ENCODE measurements at regions not wholly inside any gene's neighbourhood (a gene's known extent, or its start where the extent isn't known, plus 50 kb on each side); places are given as distances from the start of the nearest gene placed in this dataset.

DNA sequence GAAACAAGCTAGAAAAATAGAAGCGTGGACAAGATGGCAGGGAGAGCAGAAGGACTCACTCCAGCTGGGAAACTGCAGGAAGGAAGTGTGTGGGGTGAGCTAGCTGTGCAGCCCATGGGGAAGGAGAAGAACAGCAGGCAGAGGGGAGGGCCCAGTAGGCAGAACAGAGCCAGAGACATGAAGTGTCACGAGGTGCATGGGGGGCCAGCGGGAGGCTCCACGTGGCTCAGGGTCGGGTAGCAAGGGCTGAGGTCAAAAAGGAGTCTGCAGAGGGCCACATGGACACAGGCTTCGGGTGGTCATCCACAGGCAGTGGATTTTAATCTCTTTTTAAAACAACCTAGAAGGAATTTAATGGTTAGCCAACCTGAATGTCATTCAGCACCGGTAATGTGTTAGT lies 669.0 kb downstream of the BCL11B start:
- Histone ChIP-seq H3K36me3 (ENCODE audit: control insufficient read depth in 3 of 3, insufficient read depth in 3 of 3, low read length in 3 of 3) (no peaks in the 10 kb centered on the region), H3K27ac (ENCODE audit: low read depth, low read length) (no peak overlapping the region), H3K4me3 (ENCODE audit: low read length in 3 of 3) (no peak overlapping the region), H3K4me1 (ENCODE audit: control insufficient read depth in 3 of 3, insufficient read depth in 3 of 3, low read length in 3 of 3) (no peaks in the 10 kb centered on the region), H3K27me3 (ENCODE audit: control insufficient read depth in 3 of 3, insufficient read depth in 3 of 3, low read length in 3 of 3) (no peaks in the 10 kb centered on the region), H3K9ac (ENCODE audit: low read depth in 1 of 3, low read length in 3 of 3) (no peak overlapping the region), H3K9me3 (ENCODE audit: control insufficient read depth in 3 of 3, low read length in 3 of 3) (no peaks in the 10 kb centered on the region)

DNA sequence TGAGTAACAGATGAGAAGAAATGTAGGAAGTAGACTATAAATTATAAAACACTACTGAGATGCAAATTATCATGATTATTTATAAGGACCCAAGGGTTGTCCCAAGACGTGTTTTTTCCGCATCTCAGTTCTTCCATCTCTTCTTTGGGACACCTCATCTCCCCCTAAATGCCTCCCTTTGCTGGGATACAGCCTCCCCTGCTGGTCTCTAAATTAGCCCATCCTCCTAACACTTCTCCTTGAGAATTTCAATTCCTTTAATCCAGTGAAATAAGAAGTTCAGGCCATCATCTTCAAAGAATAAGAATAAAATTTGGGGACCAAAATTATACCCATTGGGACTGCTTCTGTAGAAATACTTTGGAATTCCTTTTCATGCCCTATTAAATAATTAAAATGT lies 667.0 kb downstream of the BCL11B start:
- Histone ChIP-seq H3K27ac (ENCODE audit: low read depth, low read length) (no peak overlapping the region), H3K4me3 (ENCODE audit: low read length in 3 of 3) (no peak overlapping the region), H3K36me3 (ENCODE audit: control insufficient read depth in 3 of 3, insufficient read depth in 3 of 3, low read length in 3 of 3) (no peaks in the 10 kb centered on the region), H3K9ac (ENCODE audit: low read depth in 1 of 3, low read length in 3 of 3) (no peak overlapping the region), H3K9me3 (ENCODE audit: control insufficient read depth in 3 of 3, low read length in 3 of 3) (no peaks in the 10 kb centered on the region), H3K27me3 (ENCODE audit: control insufficient read depth in 3 of 3, insufficient read depth in 3 of 3, low read length in 3 of 3) (no peaks in the 10 kb centered on the region), H3K4me1 (ENCODE audit: control insufficient read depth in 3 of 3, insufficient read depth in 3 of 3, low read length in 3 of 3) (no peaks in the 10 kb centered on the region)

- Histone ChIP-seq H3K27me3 (ENCODE audit: control insufficient read depth in 3 of 3, insufficient read depth in 3 of 3, low read length in 3 of 3) (no peaks in the 10 kb centered on the region), H3K36me3 (ENCODE audit: control insufficient read depth in 3 of 3, insufficient read depth in 3 of 3, low read length in 3 of 3) (no peaks in the 10 kb centered on the region), H3K4me3 (ENCODE audit: low read length in 3 of 3) (no peak overlapping the region), H3K9me3 (ENCODE audit: control insufficient read depth in 3 of 3, low read length in 3 of 3) (no peaks in the 10 kb centered on the region), H3K27ac (ENCODE audit: low read depth, low read length) (no peak overlapping the region), H3K4me1 (ENCODE audit: control insufficient read depth in 3 of 3, insufficient read depth in 3 of 3, low read length in 3 of 3) (no peaks in the 10 kb centered on the region), H3K9ac (ENCODE audit: low read depth in 1 of 3, low read length in 3 of 3) (no peak overlapping the region)
These were observed 665.9 kb downstream of the BCL11B start for GRCh38 chr14:98606041-98606640.

DNA sequence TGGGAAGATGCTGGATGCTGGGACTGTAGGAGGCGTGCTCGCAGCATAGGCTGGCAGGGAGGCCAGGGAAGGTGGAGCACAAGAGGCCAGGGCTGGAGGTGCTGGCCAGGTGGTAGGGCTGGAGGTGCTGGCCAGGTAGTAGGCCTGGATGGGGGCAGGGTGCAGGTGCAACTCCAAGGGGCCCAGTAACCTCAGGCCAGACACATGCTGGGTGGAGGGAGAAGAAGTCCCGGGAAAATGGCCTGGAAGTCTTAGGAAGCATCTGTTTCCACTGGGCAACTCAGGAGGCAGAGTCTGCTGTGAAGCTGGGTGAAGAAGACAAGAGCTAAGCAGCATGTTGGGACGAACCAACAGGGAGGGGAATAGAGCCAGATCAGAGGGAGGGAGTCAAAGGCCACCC lies 665.2 kb downstream of the BCL11B start:
- no peaks in the 10 kb centered on the region for H3K27me3 ChIP-seq (ENCODE audit: control insufficient read depth in 3 of 3, insufficient read depth in 3 of 3, low read length in 3 of 3)
- H3K4me3 ChIP-seq (ENCODE audit: low read length in 3 of 3), result no peak overlapping the region
- no peaks in the 10 kb centered on the region for H3K9me3 ChIP-seq (ENCODE audit: control insufficient read depth in 3 of 3, low read length in 3 of 3)
- no peaks in the 10 kb centered on the region for H3K4me1 ChIP-seq (ENCODE audit: control insufficient read depth in 3 of 3, insufficient read depth in 3 of 3, low read length in 3 of 3)
- no peak overlapping the region for H3K27ac ChIP-seq (ENCODE audit: low read depth, low read length)
- no peaks in the 10 kb centered on the region for H3K36me3 ChIP-seq (ENCODE audit: control insufficient read depth in 3 of 3, insufficient read depth in 3 of 3, low read length in 3 of 3)
- H3K9ac ChIP-seq (ENCODE audit: low read depth in 1 of 3, low read length in 3 of 3), result no peak overlapping the region

GRCh38 chr14:98607341-98607910 lies 664.6 kb downstream of the BCL11B start:
- no peak overlapping the region for H3K27ac ChIP-seq (ENCODE audit: low read depth, low read length)
- no peaks in the 10 kb centered on the region for H3K36me3 ChIP-seq (ENCODE audit: control insufficient read depth in 3 of 3, insufficient read depth in 3 of 3, low read length in 3 of 3)
- no peak overlapping the region for H3K9ac ChIP-seq (ENCODE audit: low read depth in 1 of 3, low read length in 3 of 3)
- H3K4me1 ChIP-seq (ENCODE audit: control insufficient read depth in 3 of 3, insufficient read depth in 3 of 3, low read length in 3 of 3), result no peaks in the 10 kb centered on the region
- H3K9me3 ChIP-seq (ENCODE audit: control insufficient read depth in 3 of 3, low read length in 3 of 3), result no peaks in the 10 kb centered on the region
- no peaks in the 10 kb centered on the region for H3K27me3 ChIP-seq (ENCODE audit: control insufficient read depth in 3 of 3, insufficient read depth in 3 of 3, low read length in 3 of 3)
- no peak overlapping the region for H3K4me3 ChIP-seq (ENCODE audit: low read length in 3 of 3)

DNA sequence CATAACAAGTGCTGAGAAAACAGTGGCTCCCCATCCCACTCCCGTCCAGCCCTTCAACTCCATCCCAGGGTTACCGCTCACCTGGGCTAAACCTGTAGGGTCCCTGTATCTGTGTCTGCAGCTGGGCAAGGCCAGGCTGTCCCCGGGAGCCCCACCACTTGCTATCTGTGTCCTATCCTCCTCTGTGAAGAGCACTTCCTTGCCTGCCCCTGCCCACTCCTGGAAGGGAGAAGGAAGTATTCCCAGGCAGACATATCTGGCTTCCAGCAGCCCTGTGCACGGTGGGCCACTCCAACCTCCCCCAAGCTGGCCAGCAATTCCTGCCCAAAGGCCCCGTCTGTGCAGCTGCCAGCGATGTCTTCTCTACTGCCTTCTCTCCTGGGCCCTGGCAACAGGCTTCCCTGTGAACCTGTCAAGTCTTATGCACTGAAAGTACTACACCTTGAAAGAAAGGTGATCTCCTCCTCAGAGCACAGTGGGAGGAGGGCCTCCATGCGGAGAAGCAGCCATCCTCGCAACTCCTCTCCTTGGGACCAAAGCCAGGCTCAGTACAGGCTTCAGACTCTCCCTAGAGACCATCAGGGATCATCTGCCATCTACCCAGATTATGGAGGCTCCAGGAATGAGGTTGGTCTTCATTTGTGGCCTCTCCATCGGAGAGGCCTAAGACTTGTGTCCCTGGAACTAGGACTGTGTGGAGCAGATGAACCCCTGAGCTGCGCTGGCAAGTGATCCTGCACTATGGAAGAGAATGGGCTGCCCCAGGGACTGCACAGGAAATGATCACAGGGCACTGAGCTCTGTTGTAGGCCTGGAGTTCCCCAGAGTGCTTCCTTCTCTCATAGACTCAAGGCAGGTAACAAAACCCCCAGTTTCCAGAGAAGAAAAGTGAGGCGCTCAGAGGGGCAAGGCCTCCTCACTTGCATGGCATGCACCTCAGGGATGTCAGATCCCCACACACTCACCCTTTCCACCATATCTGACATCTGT lies 663.6 kb downstream of the BCL11B start:
- H3K9me3 ChIP-seq (ENCODE audit: control insufficient read depth in 3 of 3, low read length in 3 of 3), result no peaks in the 10 kb centered on the region
- no peaks in the 10 kb centered on the region for H3K27me3 ChIP-seq (ENCODE audit: control insufficient read depth in 3 of 3, insufficient read depth in 3 of 3, low read length in 3 of 3)
- H3K36me3 ChIP-seq (ENCODE audit: control insufficient read depth in 3 of 3, insufficient read depth in 3 of 3, low read length in 3 of 3), result no peaks in the 10 kb centered on the region
- no peak overlapping the region for H3K4me3 ChIP-seq (ENCODE audit: low read length in 3 of 3)
- H3K4me1 ChIP-seq (ENCODE audit: control insufficient read depth in 3 of 3, insufficient read depth in 3 of 3, low read length in 3 of 3), result no peaks in the 10 kb centered on the region
- H3K27ac ChIP-seq (ENCODE audit: low read depth, low read length), result no peak overlapping the region
- H3K9ac ChIP-seq (ENCODE audit: low read depth in 1 of 3, low read length in 3 of 3), result no peak overlapping the region

- Histone ChIP-seq H3K9me3 (ENCODE audit: control insufficient read depth in 3 of 3, low read length in 3 of 3) (peaks cover 0 to 2% (median 2%) of the 10 kb centered on the region in 3 donors), H3K27me3 (ENCODE audit: control insufficient read depth in 3 of 3, insufficient read depth in 3 of 3, low read length in 3 of 3) (no peaks in the 10 kb centered on the region), H3K9ac (ENCODE audit: low read depth in 1 of 3, low read length in 3 of 3) (no peak overlapping the region), H3K4me1 (ENCODE audit: control insufficient read depth in 3 of 3, insufficient read depth in 3 of 3, low read length in 3 of 3) (no peaks in the 10 kb centered on the region), H3K4me3 (ENCODE audit: low read length in 3 of 3) (no peak overlapping the region), H3K27ac (ENCODE audit: low read depth, low read length) (no peak overlapping the region), H3K36me3 (ENCODE audit: control insufficient read depth in 3 of 3, insufficient read depth in 3 of 3, low read length in 3 of 3) (no peaks in the 10 kb centered on the region)
These were observed 659.4 kb downstream of the BCL11B start for GRCh38 chr14:98612434-98613200.

DNA sequence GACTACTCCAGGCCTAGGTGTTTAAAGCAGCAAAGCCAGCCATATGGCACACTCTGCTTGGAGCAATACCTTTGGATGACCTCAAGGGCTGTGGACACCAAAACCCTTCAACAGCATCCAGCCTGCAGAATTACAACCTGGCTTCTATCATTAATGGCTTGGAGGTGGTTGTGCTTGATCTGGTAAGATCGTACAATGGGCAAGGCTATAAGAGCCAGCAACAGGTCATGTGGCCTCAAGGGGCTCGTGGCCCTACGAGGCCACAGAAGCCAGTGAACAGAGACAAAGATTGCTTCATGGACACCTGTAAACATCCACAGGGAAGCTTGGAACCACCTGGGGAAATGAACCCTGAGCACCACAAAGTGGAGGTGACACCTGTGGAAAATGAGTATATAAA lies 657.3 kb downstream of the BCL11B start:
- no peaks in the 10 kb centered on the region for H3K36me3 ChIP-seq (ENCODE audit: control insufficient read depth in 3 of 3, insufficient read depth in 3 of 3, low read length in 3 of 3)
- H3K9me3 ChIP-seq (ENCODE audit: control insufficient read depth in 3 of 3, low read length in 3 of 3), result peaks cover 0 to 2% (median 2%) of the 10 kb centered on the region in 3 donors
- no peak overlapping the region for H3K27ac ChIP-seq (ENCODE audit: low read depth, low read length)
- no peak overlapping the region for H3K4me3 ChIP-seq (ENCODE audit: low read length in 3 of 3)
- H3K27me3 ChIP-seq (ENCODE audit: control insufficient read depth in 3 of 3, insufficient read depth in 3 of 3, low read length in 3 of 3), result no peaks in the 10 kb centered on the region
- H3K9ac ChIP-seq (ENCODE audit: low read depth in 1 of 3, low read length in 3 of 3), result no peak overlapping the region
- H3K4me1 ChIP-seq (ENCODE audit: control insufficient read depth in 3 of 3, insufficient read depth in 3 of 3, low read length in 3 of 3), result no peaks in the 10 kb centered on the region

- no peaks in the 10 kb centered on the region for H3K36me3 ChIP-seq (ENCODE audit: control insufficient read depth in 3 of 3, insufficient read depth in 3 of 3, low read length in 3 of 3)
- H3K27ac ChIP-seq (ENCODE audit: low read depth, low read length), result no peak overlapping the region
- no peaks in the 10 kb centered on the region for H3K27me3 ChIP-seq (ENCODE audit: control insufficient read depth in 3 of 3, insufficient read depth in 3 of 3, low read length in 3 of 3)
- H3K9ac ChIP-seq (ENCODE audit: low read depth in 1 of 3, low read length in 3 of 3), result no peak overlapping the region
- peaks cover 0 to 8% (median 0%) of the 10 kb centered on the region in 3 donors for H3K9me3 ChIP-seq (ENCODE audit: control insufficient read depth in 3 of 3, low read length in 3 of 3)
- H3K4me3 ChIP-seq (ENCODE audit: low read length in 3 of 3), result no peak overlapping the region
- no peaks in the 10 kb centered on the region for H3K4me1 ChIP-seq (ENCODE audit: control insufficient read depth in 3 of 3, insufficient read depth in 3 of 3, low read length in 3 of 3)
These were observed 649.6 kb downstream of the BCL11B start for GRCh38 chr14:98622208-98623051.

Measured in skeletal muscle tissue (tissue), 3 donors.